Esophagus (tissue), 2 donors: ENCODE measurements at regions not wholly inside any gene's neighbourhood (a gene's known extent, or its start where the extent isn't known, plus 50 kb on each side); places are given as distances from the start of the nearest gene placed in this dataset.

Experiments
- H3K27ac ChIP-seq, 2 donors: one replicate each; pipeline ENCODE4 v1.5.1; 2013; ENCODE audit warnings: low read depth in 2 of 2, mild to moderate bottlenecking in 2 of 2, inconsistent platforms in 1 of 2, low read length in 1 of 2, moderate library complexity in 1 of 2
- H3K27me3 ChIP-seq, 2 donors: one replicate each; pipeline ENCODE4 v1.6.1; 2013; ENCODE audit warnings: low read length in 2 of 2, control low read depth in 1 of 2, mild to moderate bottlenecking in 1 of 2; ENCODE audit not compliant: insufficient read depth in 2 of 2, control insufficient read depth in 1 of 2
- H3K36me3 ChIP-seq, 2 donors: one replicate each; pipeline ENCODE4 v1.6.1; 2013; ENCODE audit warnings: low read length in 1 of 2; ENCODE audit not compliant: control insufficient read depth in 2 of 2, insufficient read depth in 2 of 2
- H3K4me1 ChIP-seq, 2 donors: one replicate each; pipeline ENCODE4 v1.6.1; 2013; ENCODE audit warnings: low read length in 1 of 2; ENCODE audit not compliant: control insufficient read depth in 2 of 2, insufficient read depth in 2 of 2
- H3K4me3 ChIP-seq, 2 donors: one replicate each; pipeline ENCODE4 v1.5.1; 2013; ENCODE audit warnings: low read length in 2 of 2, mild to moderate bottlenecking in 2 of 2, low read depth in 1 of 2, moderate library complexity in 1 of 2
- H3K9me3 ChIP-seq, 2 donors: one replicate each; pipeline ENCODE4 v1.6.1; 2013; ENCODE audit warnings: mild to moderate bottlenecking in 2 of 2, low read depth in 1 of 2, low read length in 1 of 2, moderate library complexity in 1 of 2; ENCODE audit not compliant: control insufficient read depth in 2 of 2, insufficient read depth in 1 of 2
- WGBS, 2 donors: extraction: QIAGEN DNeasy Blood & Tissue Kit; methylation state at CpG; one replicate each; pipeline ENCODE4 v1.1.7; 2013; 5-methylcytosine and 5-hydroxymethylcytosine counted together
- donor health status: healthy with polysubstance abuse.
- donor health status: Bipolar disorder and iron deficiency.

- H3K4me1 ChIP-seq: no peaks in the 10 kb centered on the region
- peaks cover 0 to 2% of the 10 kb centered on the region in 2 donors for H3K9me3 ChIP-seq
- no peaks in the 10 kb centered on the region for H3K36me3 ChIP-seq
- no peak overlapping the region for H3K4me3 ChIP-seq
- no peak overlapping the region for H3K27ac ChIP-seq
- 80 to 94% methylated on average over 2 of the region's 2 CpGs for WGBS, 2 donors
- no peaks in the 10 kb centered on the region for H3K27me3 ChIP-seq
These were observed 154.1 kb upstream of the GRIP1 start for GRCh38 chr12:66832997-66833396.

- Histone ChIP-seq H3K4me1 (no peaks in the 10 kb centered on the region), H3K27ac (no peak overlapping the region), H3K4me3 (no peak overlapping the region), H3K9me3 (peaks cover 0 to 2% of the 10 kb centered on the region in 2 donors), H3K27me3 (no peaks in the 10 kb centered on the region), H3K36me3 (no peaks in the 10 kb centered on the region)
- 18 to 63% methylated on average over 1 of the region's 1 CpG for WGBS, 2 donors
These were observed 157.9 kb upstream of the GRIP1 start for GRCh38 chr12:66836623-66837310.

GRCh38 chr12:66837311-66837627 is 158.4 kb upstream of the GRIP1 start:
- Histone ChIP-seq H3K36me3 (no peaks in the 10 kb centered on the region), H3K9me3 (peaks cover 0 to 2% of the 10 kb centered on the region in 2 donors), H3K27me3 (no peaks in the 10 kb centered on the region), H3K27ac (no peak overlapping the region), H3K4me3 (no peak overlapping the region), H3K4me1 (no peaks in the 10 kb centered on the region)
- WGBS, 2 donors: 68 to 75% methylated on average over 1 of the region's 1 CpG

- 58 to 59% methylated on average over 4 of the region's 4 CpGs for WGBS, 2 donors
- H3K4me1 ChIP-seq: no peaks in the 10 kb centered on the region
- H3K27ac ChIP-seq: no peak overlapping the region
- no peak overlapping the region for H3K4me3 ChIP-seq
- H3K27me3 ChIP-seq: no peaks in the 10 kb centered on the region
- H3K9me3 ChIP-seq: no peaks in the 10 kb centered on the region
- H3K36me3 ChIP-seq: no peaks in the 10 kb centered on the region
These were observed 159.5 kb upstream of the GRIP1 start for GRCh38 chr12:66838366-66838765.

GRCh38 chr12:66848967-66849366 is 170.1 kb upstream of the GRIP1 start:
- Histone ChIP-seq H3K36me3 (no peaks in the 10 kb centered on the region), H3K27me3 (no peaks in the 10 kb centered on the region), H3K4me1 (no peaks in the 10 kb centered on the region), H3K9me3 (no peaks in the 10 kb centered on the region), H3K27ac (no peak overlapping the region), H3K4me3 (no peak overlapping the region)
- 87 to 95% methylated on average over 2 of the region's 2 CpGs for WGBS, 2 donors

GRCh38 chr12:66851134-66851533 is 172.3 kb upstream of the GRIP1 start:
- Histone ChIP-seq H3K9me3 (no peaks in the 10 kb centered on the region), H3K4me1 (no peaks in the 10 kb centered on the region), H3K27me3 (no peaks in the 10 kb centered on the region), H3K4me3 (no peak overlapping the region), H3K36me3 (no peaks in the 10 kb centered on the region), H3K27ac (no peak overlapping the region)
- 76 to 78% methylated on average over 5 of the region's 5 CpGs for whole genome bisulfite sequencing, 2 donors

- Histone ChIP-seq H3K9me3 (no peaks in the 10 kb centered on the region), H3K27ac (no peak overlapping the region), H3K4me3 (no peak overlapping the region), H3K27me3 (no peaks in the 10 kb centered on the region), H3K36me3 (no peaks in the 10 kb centered on the region), H3K4me1 (no peaks in the 10 kb centered on the region)
- WGBS, 2 donors: 10 to 22% methylated on average over 2 of the region's 2 CpGs
These were observed 173.2 kb upstream of the GRIP1 start for GRCh38 chr12:66852091-66852490.

GRCh38 chr12:66852765-66853164 is 173.9 kb upstream of the GRIP1 start:
- Histone ChIP-seq H3K4me3 (no peak overlapping the region), H3K9me3 (no peaks in the 10 kb centered on the region), H3K27ac (no peak overlapping the region), H3K36me3 (no peaks in the 10 kb centered on the region), H3K4me1 (no peaks in the 10 kb centered on the region), H3K27me3 (no peaks in the 10 kb centered on the region)
- WGBS, 2 donors: 57 to 59% methylated on average over 2 of the region's 2 CpGs

- H3K4me1 ChIP-seq: no peaks in the 10 kb centered on the region
- no peaks in the 10 kb centered on the region for H3K9me3 ChIP-seq
- no peaks in the 10 kb centered on the region for H3K36me3 ChIP-seq
- no peaks in the 10 kb centered on the region for H3K27me3 ChIP-seq
- 81 to 82% methylated on average over 7 of the region's 7 CpGs for WGBS, 2 donors
- no peak overlapping the region for H3K4me3 ChIP-seq
- no peak overlapping the region for H3K27ac ChIP-seq
These were observed 181.0 kb upstream of the GRIP1 start for GRCh38 chr12:66859751-66860440.
